ENCODE measurements at regions not wholly inside any gene's neighbourhood (a gene's known extent, or its start where the extent isn't known, plus 50 kb on each side); places are given as distances from the start of the nearest gene placed in this dataset.

DNA sequence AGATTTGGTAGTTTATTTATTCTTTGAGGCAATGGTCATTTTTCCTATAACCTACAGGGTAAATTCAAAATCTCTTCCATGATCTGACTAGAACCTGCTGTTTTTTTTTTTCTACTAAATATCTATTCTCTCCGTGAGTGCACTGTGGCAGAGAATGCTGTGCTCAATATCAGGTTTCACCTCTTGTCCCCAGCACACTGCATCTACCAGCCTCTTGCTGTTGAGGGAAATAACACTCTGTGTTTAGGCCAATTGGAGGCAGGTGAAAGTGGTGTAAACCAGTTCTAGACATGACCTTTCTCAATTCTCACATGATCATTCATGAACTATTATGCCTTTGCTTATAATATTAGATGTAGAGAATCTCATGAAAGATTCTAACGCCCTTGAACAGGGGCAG lies 2365.9 kb downstream of the MAT2B start:
- Mint-ChIP-seq H3K4me1 (no peaks in the 10 kb centered on the region), H3K27ac (no peak overlapping the region), H3K27me3 (ENCODE audit: low read depth in 3 of 3) (no peaks in the 10 kb centered on the region), H3K9me3 (peaks cover under 1 to 56% (median 17%) of the 10 kb centered on the region in 6 donors), H3K4me3 (no peak overlapping the region), H3K36me3 (no peaks in the 10 kb centered on the region)
- DNase-seq = no peak

DNA sequence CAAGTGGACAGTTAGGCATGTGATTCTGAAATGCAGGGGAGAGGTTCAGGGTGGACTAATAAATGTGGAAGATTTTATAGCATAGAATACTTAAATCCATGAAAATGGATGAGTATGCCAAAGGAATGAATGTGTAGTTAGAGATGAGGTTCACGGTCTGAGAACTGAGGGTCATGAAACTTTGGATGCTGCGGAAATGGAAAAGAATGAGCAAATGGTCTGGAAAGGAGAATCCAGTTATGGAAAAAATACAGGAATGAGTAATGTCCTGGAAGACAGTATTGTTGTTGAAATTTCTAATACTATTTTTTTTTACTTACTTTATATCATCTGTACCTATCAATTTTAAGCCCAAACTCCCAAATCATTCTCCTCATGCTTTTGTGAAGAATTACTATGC lies 2369.4 kb downstream of the MAT2B start:
- H3K27ac Mint-ChIP-seq = no peak overlapping the region
- H3K27me3 Mint-ChIP-seq (ENCODE audit: low read depth in 3 of 3) = peaks cover 0 to 2% (median 0%) of the 10 kb centered on the region in 3 donors
- no peak for DNase-seq
- H3K9me3 Mint-ChIP-seq = peaks cover 7 to 74% (median 34%) of the 10 kb centered on the region in 6 donors
- H3K4me3 Mint-ChIP-seq = no peak overlapping the region
- no peaks in the 10 kb centered on the region for H3K4me1 Mint-ChIP-seq
- peaks cover 0 to 7% (median 0%) of the 10 kb centered on the region in 3 donors for H3K36me3 Mint-ChIP-seq

DNA sequence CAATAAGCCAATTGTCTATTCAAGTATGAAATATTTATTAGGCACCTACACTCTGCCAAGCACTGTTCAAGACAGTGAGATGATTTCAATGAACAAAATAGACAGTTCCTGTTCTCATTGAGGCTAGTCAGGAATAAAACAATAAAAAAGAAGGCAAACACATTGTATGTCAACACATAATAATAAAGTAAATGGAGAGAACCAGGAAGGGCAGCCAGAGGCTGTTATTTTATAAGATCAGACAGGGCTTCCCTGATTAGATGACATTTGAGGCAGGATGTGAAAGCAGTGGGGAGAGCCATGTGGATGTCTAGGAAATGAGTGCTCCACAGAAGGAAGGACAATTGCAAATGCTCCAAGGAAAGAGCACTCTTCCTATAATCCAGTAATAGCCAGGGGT lies 2371.1 kb downstream of the MAT2B start:
- no peak overlapping the region for H3K27ac Mint-ChIP-seq
- DNase-seq = no peak

DNA sequence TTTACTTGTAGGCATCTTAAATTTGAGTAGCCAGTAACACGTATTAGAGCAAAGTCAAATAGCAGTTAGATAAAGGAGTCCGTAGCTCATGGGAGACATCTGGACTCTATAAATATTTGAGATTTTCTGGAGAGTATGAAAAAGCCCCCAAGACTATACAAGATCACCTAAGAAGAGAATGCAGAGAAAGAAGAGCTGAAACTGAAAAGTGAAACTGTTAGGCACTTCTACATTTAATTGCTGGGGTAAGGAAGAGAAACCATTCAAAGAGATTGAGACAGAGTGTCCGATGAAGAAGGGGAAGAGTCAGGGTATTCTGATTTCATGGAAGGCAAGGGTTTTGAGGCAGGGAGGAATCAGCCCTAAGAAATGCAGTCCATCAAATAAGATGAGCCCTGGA lies 2372.1 kb downstream of the MAT2B start:
- peaks cover 0 to 2% (median 0%) of the 10 kb centered on the region in 3 donors for H3K27me3 Mint-ChIP-seq (ENCODE audit: low read depth in 3 of 3)
- no peak overlapping the region for H3K27ac Mint-ChIP-seq
- H3K9me3 Mint-ChIP-seq = peaks cover 10 to 64% (median 32%) of the 10 kb centered on the region in 6 donors
- no peaks in the 10 kb centered on the region for H3K4me1 Mint-ChIP-seq
- no peak for DNase-seq
- peaks cover 0 to 7% (median 0%) of the 10 kb centered on the region in 3 donors for H3K36me3 Mint-ChIP-seq
- no peak overlapping the region for H3K4me3 Mint-ChIP-seq

More for the DNA sequence above, 2371.1 kb downstream of the MAT2B start:
- H3K36me3 Mint-ChIP-seq = peaks cover 0 to 7% (median 0%) of the 10 kb centered on the region in 3 donors
- H3K27me3 Mint-ChIP-seq (ENCODE audit: low read depth in 3 of 3) = peaks cover 0 to 2% (median 0%) of the 10 kb centered on the region in 3 donors
- peaks cover 10 to 66% (median 31%) of the 10 kb centered on the region in 6 donors for H3K9me3 Mint-ChIP-seq
- no peak overlapping the region for H3K4me3 Mint-ChIP-seq
- no peaks in the 10 kb centered on the region for H3K4me1 Mint-ChIP-seq

DNA sequence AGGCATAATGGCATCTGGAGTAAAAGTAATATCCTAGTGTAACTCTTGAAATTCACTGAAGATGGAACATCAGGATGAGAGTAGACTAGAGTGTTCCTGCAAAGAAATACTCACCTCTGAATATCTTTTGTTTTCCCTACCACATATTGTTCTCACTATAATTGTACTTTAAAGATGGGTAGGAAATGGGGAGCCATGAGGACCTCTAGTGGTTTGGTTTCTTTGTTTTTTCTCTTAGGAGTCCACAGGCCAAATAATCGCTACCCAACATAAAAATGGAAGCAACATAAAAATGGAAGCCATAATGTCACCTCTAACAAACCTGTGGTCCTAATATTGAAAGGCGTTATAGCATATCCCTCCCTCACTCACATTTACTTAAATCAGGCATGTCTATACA lies 2375.8 kb downstream of the MAT2B start:
- Mint-ChIP-seq H3K4me1 (no peaks in the 10 kb centered on the region), H3K9me3 (peaks cover 17 to 68% (median 32%) of the 10 kb centered on the region in 6 donors), H3K27ac (no peak overlapping the region), H3K27me3 (ENCODE audit: low read depth in 3 of 3) (peaks cover 0 to 2% (median 0%) of the 10 kb centered on the region in 3 donors), H3K36me3 (peaks cover 0 to 7% (median 0%) of the 10 kb centered on the region in 3 donors), H3K4me3 (no peak overlapping the region)
- DNase-seq = no peak

DNA sequence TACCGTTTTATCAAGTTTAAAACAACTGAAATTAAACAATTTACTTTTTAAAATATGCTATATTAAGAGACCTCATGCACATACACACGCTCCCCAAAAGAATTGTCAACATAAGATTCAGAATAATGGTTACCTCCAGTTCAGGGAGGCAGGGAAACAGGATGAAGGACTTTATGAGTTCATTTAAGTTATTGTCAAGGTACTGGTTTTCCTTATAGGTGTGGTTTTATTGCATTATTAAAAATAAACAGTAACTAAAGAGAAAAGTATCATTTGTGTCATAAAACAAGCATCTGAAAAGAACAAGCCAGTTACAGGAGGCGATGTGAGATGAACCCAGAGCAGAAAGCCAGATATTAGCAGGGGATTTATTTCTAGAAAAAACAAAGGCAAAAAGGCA lies 2376.7 kb downstream of the MAT2B start:
- no peak overlapping the region for H3K4me3 Mint-ChIP-seq
- DNase-seq = no peak
- H3K36me3 Mint-ChIP-seq = peaks cover 0 to 5% (median 0%) of the 10 kb centered on the region in 3 donors
- H3K9me3 Mint-ChIP-seq = peaks cover 11 to 64% (median 25%) of the 10 kb centered on the region in 6 donors
- no peak overlapping the region for H3K27ac Mint-ChIP-seq
- H3K4me1 Mint-ChIP-seq = no peaks in the 10 kb centered on the region
- peaks cover 0 to 2% (median 0%) of the 10 kb centered on the region in 3 donors for H3K27me3 Mint-ChIP-seq (ENCODE audit: low read depth in 3 of 3)

DNA sequence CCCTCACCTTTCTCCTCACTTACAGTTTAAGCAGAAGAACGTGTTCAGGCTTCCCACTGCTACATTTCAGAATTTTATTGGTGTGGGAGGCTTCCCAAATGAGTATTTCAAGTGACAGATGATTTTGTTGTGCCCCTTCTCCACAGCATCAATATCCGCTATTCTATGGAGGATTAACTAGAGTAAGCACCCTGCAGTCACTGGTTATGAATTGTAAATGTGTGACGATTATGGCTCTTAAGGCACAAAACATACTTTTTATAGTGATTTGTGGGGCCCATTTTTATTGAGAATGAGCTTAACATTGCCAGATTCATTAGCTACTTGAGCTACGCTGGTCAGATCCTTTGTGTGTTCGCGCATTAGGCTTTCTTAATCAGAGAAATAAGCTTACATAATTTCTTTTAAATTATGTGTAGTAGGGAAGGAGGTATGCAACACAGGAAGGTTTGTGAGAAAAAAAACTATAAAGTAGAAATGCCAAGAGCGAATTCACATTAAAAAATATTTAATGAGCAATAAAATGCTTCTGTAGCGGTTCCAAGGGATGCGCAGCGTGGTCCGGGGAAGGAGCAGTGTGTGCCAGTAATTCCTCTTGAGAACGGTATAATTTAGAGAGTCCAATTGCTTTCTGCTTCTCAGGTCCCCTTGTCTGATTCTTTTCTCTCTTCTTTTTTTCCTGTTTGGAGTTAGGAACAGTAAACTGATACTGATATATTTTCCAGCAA lies 2380.4 kb downstream of the MAT2B start:
- H3K9me3 Mint-ChIP-seq = peaks cover 7 to 71% (median 25%) of the 10 kb centered on the region in 6 donors
- H3K36me3 Mint-ChIP-seq = no peaks in the 10 kb centered on the region
- H3K27ac Mint-ChIP-seq = no peak overlapping the region
- H3K4me1 Mint-ChIP-seq = no peaks in the 10 kb centered on the region
- no peak overlapping the region for H3K4me3 Mint-ChIP-seq
- H3K27me3 Mint-ChIP-seq (ENCODE audit: low read depth in 3 of 3) = no peaks in the 10 kb centered on the region
- DNase-seq = no peak

DNA sequence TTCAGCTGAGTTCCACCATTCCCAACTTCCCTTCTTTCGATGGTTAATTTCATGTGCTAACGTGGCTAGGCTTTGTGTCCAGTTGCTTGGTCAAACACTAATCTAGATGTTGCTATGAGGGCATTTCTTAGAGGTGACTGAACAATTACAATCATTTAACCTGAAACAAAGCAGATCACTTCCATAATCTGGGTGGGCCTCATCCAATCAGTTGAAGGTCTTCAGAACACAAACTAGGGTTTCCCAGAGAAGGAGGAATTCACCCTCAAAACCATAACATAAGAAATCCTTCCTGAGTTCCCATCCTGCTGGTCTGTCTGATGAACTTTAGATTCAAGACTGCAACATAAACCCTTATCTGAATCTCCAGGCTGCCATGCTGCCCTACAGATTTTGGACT lies 2381.7 kb downstream of the MAT2B start:
- Mint-ChIP-seq H3K27me3 (ENCODE audit: low read depth in 3 of 3) (no peaks in the 10 kb centered on the region), H3K4me3 (no peak overlapping the region), H3K4me1 (no peaks in the 10 kb centered on the region), H3K27ac (no peak overlapping the region), H3K9me3 (peaks cover 7 to 72% (median 28%) of the 10 kb centered on the region in 6 donors), H3K36me3 (no peaks in the 10 kb centered on the region)
- no peak for DNase-seq

DNA sequence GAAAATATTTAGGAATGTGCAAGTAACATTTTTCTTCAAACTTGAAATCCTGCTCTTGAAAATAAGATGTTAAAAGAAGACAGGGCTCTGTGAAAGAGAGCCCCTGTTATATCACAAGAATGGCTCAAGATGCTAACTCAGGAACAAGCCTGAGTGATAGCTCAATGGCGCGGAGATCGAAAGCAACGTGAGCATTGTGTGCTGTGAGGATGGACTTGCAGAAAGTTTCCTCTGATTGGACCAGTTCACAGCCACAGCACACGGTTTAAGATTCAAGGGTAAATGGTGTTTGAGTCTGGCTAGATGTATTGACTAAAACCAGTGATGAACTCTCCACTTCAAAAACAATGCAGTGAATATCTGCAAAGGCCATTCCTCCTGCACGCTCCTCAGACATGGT lies 2387.0 kb downstream of the MAT2B start:
- H3K36me3 Mint-ChIP-seq = no peaks in the 10 kb centered on the region
- H3K27me3 Mint-ChIP-seq (ENCODE audit: low read depth in 3 of 3) = no peaks in the 10 kb centered on the region
- no peak overlapping the region for H3K27ac Mint-ChIP-seq
- H3K9me3 Mint-ChIP-seq = peaks cover 0 to 60% (median 26%) of the 10 kb centered on the region in 6 donors
- H3K4me3 Mint-ChIP-seq = no peak overlapping the region
- H3K4me1 Mint-ChIP-seq = no peaks in the 10 kb centered on the region
- no peak for DNase-seq

DNA sequence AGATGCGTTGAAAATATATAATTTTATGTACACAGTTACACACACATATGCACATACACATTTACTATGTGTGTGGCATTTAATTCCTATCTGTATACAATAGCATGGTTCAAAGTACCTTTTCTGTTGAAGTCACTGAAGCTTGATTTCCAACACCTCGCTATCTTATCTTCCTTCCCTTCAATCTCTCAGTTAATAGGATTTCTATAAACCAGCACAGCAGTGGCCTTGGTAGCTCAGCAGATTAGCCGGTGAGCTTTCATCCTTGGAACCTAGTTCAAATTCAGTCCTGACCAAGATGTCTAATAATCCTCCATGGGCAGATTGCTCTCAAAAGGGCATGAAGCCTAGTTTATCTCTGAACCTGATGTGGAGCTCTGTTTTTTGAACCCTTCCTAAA lies 2389.5 kb downstream of the MAT2B start:
- Mint-ChIP-seq H3K27me3 (ENCODE audit: low read depth in 3 of 3) (no peaks in the 10 kb centered on the region), H3K36me3 (no peaks in the 10 kb centered on the region), H3K27ac (no peak overlapping the region), H3K4me1 (no peaks in the 10 kb centered on the region), H3K4me3 (no peak overlapping the region), H3K9me3 (peaks cover 4 to 52% (median 24%) of the 10 kb centered on the region in 6 donors)
- no peak for DNase-seq

DNA sequence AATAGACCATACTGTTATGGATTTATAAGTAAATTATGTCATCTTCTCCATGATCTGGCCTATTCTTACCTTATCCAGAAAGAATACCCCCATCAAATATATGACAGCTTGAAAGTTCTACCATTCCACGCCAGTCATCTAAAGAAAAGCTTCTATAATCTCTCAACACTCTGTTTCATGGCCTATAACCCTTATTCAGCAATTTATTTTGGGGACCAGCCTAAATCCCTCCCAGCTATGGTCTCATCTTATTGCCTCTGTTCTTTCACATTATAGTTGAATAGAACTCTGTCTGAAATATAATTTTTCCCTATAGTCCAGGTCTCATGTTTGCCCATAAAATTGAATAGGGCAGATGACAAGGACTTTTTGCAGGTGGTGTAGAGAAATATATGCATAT lies 2387.6 kb upstream of the WWC1 start:
- no peak for DNase-seq
- Mint-ChIP-seq H3K4me1 (no peaks in the 10 kb centered on the region), H3K27ac (no peak overlapping the region), H3K9me3 (peaks cover 0 to 38% (median 22%) of the 10 kb centered on the region in 6 donors), H3K36me3 (no peaks in the 10 kb centered on the region), H3K27me3 (ENCODE audit: low read depth in 3 of 3) (no peaks in the 10 kb centered on the region), H3K4me3 (no peak overlapping the region)

DNA sequence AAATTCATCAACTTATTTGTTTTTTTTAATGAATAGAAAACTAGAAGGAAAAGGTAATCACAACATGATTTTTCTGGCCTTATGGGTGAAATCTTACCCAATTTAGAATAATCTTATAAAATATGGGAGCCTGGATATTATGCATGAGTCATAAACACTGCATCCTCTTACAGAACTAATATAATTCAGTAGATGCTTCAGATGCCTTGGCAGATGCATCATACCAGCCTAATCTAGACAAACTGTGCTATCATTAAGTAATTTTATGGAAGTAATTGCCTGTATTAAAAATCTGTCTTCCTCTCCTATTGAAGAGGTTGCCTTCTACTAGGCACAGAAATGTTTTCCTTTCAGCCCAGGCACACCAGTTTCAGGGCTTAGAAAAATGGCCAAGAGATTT lies 2384.6 kb upstream of the WWC1 start:
- Mint-ChIP-seq H3K36me3 (no peaks in the 10 kb centered on the region), H3K27me3 (ENCODE audit: low read depth in 3 of 3) (no peaks in the 10 kb centered on the region), H3K9me3 (peaks cover 0 to 39% (median 29%) of the 10 kb centered on the region in 6 donors), H3K4me1 (no peaks in the 10 kb centered on the region), H3K27ac (no peak overlapping the region), H3K4me3 (no peak overlapping the region)
- DNase-seq = no peak

DNA sequence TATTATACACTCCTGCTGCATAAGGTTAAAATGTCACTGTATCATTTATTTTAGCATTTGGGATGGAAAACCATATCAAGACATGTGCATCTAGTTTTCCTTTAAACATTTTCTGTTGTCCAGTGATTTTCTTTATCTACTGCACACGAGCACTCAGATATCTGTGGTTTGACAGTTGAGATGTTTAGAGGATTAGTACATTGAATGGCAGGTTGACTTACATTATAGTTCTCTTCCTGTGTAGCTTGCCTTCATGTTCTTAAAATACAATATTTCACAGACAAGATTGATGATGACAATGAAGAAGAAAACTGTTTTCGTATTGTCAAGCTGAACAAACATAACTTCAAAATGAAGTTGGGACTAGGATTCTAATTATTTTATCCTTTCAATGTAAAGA lies 2378.4 kb upstream of the WWC1 start:
- Mint-ChIP-seq H3K9me3 (peaks cover 5 to 33% (median 20%) of the 10 kb centered on the region in 6 donors), H3K4me1 (no peaks in the 10 kb centered on the region), H3K36me3 (peaks cover 0 to 3% (median 0%) of the 10 kb centered on the region in 3 donors), H3K27me3 (ENCODE audit: low read depth in 3 of 3) (peaks cover 0 to 2% (median 0%) of the 10 kb centered on the region in 3 donors), H3K4me3 (no peak overlapping the region), H3K27ac (no peak overlapping the region)
- DNase-seq = no peak

DNA sequence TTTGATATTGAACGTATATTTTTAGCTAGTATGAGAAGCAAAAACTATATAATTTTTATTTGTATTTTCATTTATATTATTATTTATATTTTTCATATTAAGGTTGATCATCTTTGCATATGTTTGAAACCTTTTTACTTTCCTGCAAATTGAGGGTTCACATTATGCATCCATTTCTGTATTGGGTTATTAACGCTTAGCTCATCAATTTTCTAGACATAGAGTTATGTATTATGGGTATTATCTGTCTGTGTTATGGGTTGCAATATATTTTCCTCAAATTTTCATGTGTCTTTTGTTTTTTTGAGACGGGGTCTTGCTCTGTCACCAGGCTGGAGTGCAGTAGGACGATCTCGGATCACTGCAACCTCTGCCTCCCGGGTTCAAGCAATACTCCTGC lies 2377.0 kb upstream of the WWC1 start:
- Mint-ChIP-seq H3K4me3 (no peak overlapping the region), H3K27ac (no peak overlapping the region), H3K36me3 (peaks cover 0 to 3% (median 0%) of the 10 kb centered on the region in 3 donors), H3K27me3 (ENCODE audit: low read depth in 3 of 3) (peaks cover 0 to 2% (median 0%) of the 10 kb centered on the region in 3 donors), H3K9me3 (peaks cover 11 to 33% (median 21%) of the 10 kb centered on the region in 6 donors), H3K4me1 (no peaks in the 10 kb centered on the region)
- no peak for DNase-seq

DNA sequence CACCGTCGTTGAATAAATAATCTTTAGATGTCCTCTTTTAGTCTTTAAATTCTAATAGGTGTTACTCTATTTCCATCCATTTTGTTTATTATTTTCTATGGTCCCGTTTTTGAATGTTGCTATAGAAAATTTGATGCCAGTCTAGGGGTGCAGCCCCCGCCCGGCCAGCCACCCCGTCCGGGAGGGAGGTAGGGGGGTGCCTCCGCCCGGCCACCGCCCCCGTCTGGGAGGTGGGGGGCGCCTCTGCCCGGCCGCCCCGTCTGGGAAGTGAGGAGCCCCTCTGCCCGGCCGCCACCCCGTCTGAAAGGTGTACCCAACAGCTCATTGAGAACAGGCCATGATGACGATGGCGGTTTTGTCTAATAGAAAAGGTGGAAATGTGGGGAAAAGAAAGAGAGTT lies 2372.2 kb upstream of the WWC1 start:
- Mint-ChIP-seq H3K4me1 (no peaks in the 10 kb centered on the region), H3K36me3 (peaks cover 0 to 4% (median 2%) of the 10 kb centered on the region in 3 donors), H3K27ac (no peak overlapping the region), H3K9me3 (peaks cover 13 to 33% (median 19%) of the 10 kb centered on the region in 6 donors), H3K4me3 (no peak overlapping the region), H3K27me3 (ENCODE audit: low read depth in 3 of 3) (peaks cover 0 to 2% (median 0%) of the 10 kb centered on the region in 3 donors)
- DNase-seq = no peak
